Gastroesophageal sphincter (tissue), 4 donors: ENCODE measurements at regions not wholly inside any gene's neighbourhood (a gene's known extent, or its start where the extent isn't known, plus 50 kb on each side); places are given as distances from the start of the nearest gene placed in this dataset.

ENCODE experiments used
- ATAC-seq: fragments of 150-250 bp; one replicate; pipeline ENCODE4 v1.9.1; 2016; ENCODE audit warnings: mild to moderate bottlenecking, moderate library complexity
- H3K27ac ChIP-seq, 4 donors: fragments of 200-600 bp; sonication (generic) in 3 of 4; 1 replicate in 3 of 4; 2 replicates in 1 of 4; pipeline ENCODE4 v1.5.1; 2016 to 2019
- H3K27me3 ChIP-seq: fragments of 200-600 bp; sonication (generic); one replicate; pipeline ENCODE4 v1.5.1; 2019
- H3K36me3 ChIP-seq, 2 donors: fragments of 200-600 bp; sonication (generic); one replicate each; pipeline ENCODE4 v1.5.1; 2019; ENCODE audit warnings: control low read depth in 1 of 2
- H3K4me1 ChIP-seq, 3 donors: fragments of 200-600 bp; sonication (generic); 1 replicate in 2 of 3; 2 replicates in 1 of 3; pipeline ENCODE4 v1.5.1; 2016 to 2019; ENCODE audit warnings: control low read depth in 2 of 3
- H3K4me3 ChIP-seq, 2 donors: fragments of 200-600 bp; sonication (generic); one replicate each; pipeline ENCODE4 v1.5.1; 2019; ENCODE audit warnings: mild to moderate bottlenecking in 1 of 2, moderate library complexity in 1 of 2
- H3K9me3 ChIP-seq, 3 donors: fragments of 200-600 bp; sonication (generic); one replicate each; pipeline ENCODE4 v1.5.1; 2017 to 2019; ENCODE audit warnings: control low read depth in 2 of 3
- CTCF ChIP-seq, 4 experiments: fragments of 200-600 bp in 2 of 4; fragments of 450-650 bp in 2 of 4; sonication (generic) in 1 of 4; IDR thresholded peaks; one replicate each; pipeline ENCODE4 v1.5.1; 2017 to 2019; ENCODE audit warnings: antibody characterized with exemption in 4 of 4, mild to moderate bottlenecking in 2 of 4, moderate library complexity in 2 of 4
- EP300 ChIP-seq: sonication (generic); formaldehyde crosslinking; IDR thresholded peaks from one replicate; pipeline ENCODE4 v1.6.1; 2017; ENCODE audit warnings: antibody characterized with exemption, mild to moderate bottlenecking
- POLR2A ChIP-seq, 2 donors: fragments of 450-650 bp; IDR thresholded peaks; one replicate each; pipeline ENCODE4 v1.6.1; 2017; ENCODE audit warnings: antibody characterized with exemption in 2 of 2, mild to moderate bottlenecking in 2 of 2, moderate library complexity in 1 of 2
- POLR2AphosphoS5 ChIP-seq: sonication (generic); formaldehyde crosslinking; IDR thresholded peaks from one replicate; pipeline ENCODE4 v1.6.1; 2017; ENCODE audit warnings: antibody characterized with exemption
- WGBS, 2 donors: methylation state at CpG; one replicate each; pipeline ENCODE4 v1.1.5; 2018; ENCODE audit warnings: low coverage in 1 of 2; 5-methylcytosine and 5-hydroxymethylcytosine counted together
- small RNA-seq, 4 donors: library from RNA; depleted of rRNA; stranded (forward); fragments of <200 nt; gene quantifications; one replicate each; pipeline ENCODE3, GENCODE V24; 2016

- ATAC-seq, result no peak
- no CpG with 5 or more reads among the region's 4 CpGs for WGBS, 2 donors
Observed at GRCh38 chr1:55272994-55273393, 57.8 kb upstream of the USP24 start.

More at GRCh38 chr1:55272994-55273393, 57.8 kb upstream of the USP24 start:
- no peak for TF ChIP-seq POLR2A (IDR thresholded peaks at IDR 0.05)
- TF ChIP-seq POLR2AphosphoS5, result no peak
- no peak for TF ChIP-seq CTCF (IDR thresholded peaks at IDR 0.05)
- TF ChIP-seq EP300, result no peak
- Histone ChIP-seq H3K27ac (no peak overlapping the region), H3K4me1 (peaks cover 0 to 27% (median 6%) of the 10 kb centered on the region in 3 donors), H3K4me3 (no peak overlapping the region), H3K9me3 (peaks cover 0 to 13% (median 0%) of the 10 kb centered on the region in 3 donors), H3K27me3 (no peaks in the 10 kb centered on the region), H3K36me3 (no peaks in the 10 kb centered on the region)

Small RNAs in the stretch of these regions (small RNA-seq; reads per million reads assigned to genes)
- gene RF00019 (0 reads per million in 4 donors), gene RNU6-830P (0 reads per million in 4 donors)
